Activated naive CD8-positive, alpha-beta T cell (primary cell): ENCODE measurements at regions not wholly inside any gene's neighbourhood (a gene's known extent, or its start where the extent isn't known, plus 50 kb on each side); places are given as distances from the start of the nearest gene placed in this dataset.

ENCODE experiments used
- H3K27ac Mint-ChIP-seq: one replicate; pipeline ENCODE4 v1.8.0; 2021; ENCODE audit warnings: mixed read lengths
- H3K27me3 Mint-ChIP-seq: one replicate; pipeline ENCODE4 v1.8.0; 2021; ENCODE audit warnings: mixed read lengths
- H3K36me3 Mint-ChIP-seq: one replicate; pipeline ENCODE4 v1.8.0; 2021; ENCODE audit warnings: mixed read lengths
- H3K4me1 Mint-ChIP-seq: one replicate; pipeline ENCODE4 v1.8.0; 2021; ENCODE audit warnings: low read depth, mixed read lengths
- H3K4me3 Mint-ChIP-seq: one replicate; pipeline ENCODE4 v1.8.0; 2021; ENCODE audit warnings: mild to moderate bottlenecking, mixed read lengths
- H3K9me3 Mint-ChIP-seq: one replicate; pipeline ENCODE4 v1.8.0; 2021; ENCODE audit warnings: low read depth, mixed read lengths

- Mint-ChIP-seq H3K9me3 (peaks cover 17% of the 10 kb centered on the region), H3K27ac (no peak overlapping the region), H3K4me1 (no peaks in the 10 kb centered on the region), H3K4me3 (no peak overlapping the region), H3K27me3 (no peaks in the 10 kb centered on the region), H3K36me3 (no peaks in the 10 kb centered on the region)
Observed at GRCh38 chr12:65535946-65536345, 257.5 kb downstream of the MSRB3 start.

DNA sequence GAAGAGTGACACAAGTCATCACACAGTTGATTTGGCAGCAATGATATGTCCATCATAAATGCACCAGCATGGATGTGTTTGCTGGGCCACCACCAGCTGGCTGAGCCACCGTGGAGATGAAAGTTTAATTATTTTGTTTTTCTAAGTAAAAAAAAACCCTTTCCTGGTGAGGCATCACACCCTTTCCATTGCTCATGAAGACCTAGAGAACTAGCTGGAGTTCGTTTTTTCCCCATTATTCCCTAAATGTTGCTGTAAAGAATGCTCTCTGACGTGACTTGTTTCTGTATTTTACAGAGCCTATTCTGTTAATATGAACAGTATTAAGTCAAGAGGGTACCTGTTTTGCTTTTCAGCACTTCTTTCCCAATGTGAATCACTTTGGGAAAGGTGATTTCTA lies 257.9 kb downstream of the MSRB3 start:
- H3K27me3 Mint-ChIP-seq = no peaks in the 10 kb centered on the region
- no peak overlapping the region for H3K27ac Mint-ChIP-seq
- H3K4me3 Mint-ChIP-seq = no peak overlapping the region
- peaks cover 17% of the 10 kb centered on the region for H3K9me3 Mint-ChIP-seq
- no peaks in the 10 kb centered on the region for H3K36me3 Mint-ChIP-seq
- H3K4me1 Mint-ChIP-seq = no peaks in the 10 kb centered on the region

- H3K27me3 Mint-ChIP-seq = no peaks in the 10 kb centered on the region
- H3K27ac Mint-ChIP-seq = no peak overlapping the region
- peaks cover 17% of the 10 kb centered on the region for H3K9me3 Mint-ChIP-seq
- H3K36me3 Mint-ChIP-seq = no peaks in the 10 kb centered on the region
- H3K4me3 Mint-ChIP-seq = no peak overlapping the region
- H3K4me1 Mint-ChIP-seq = no peaks in the 10 kb centered on the region
Observed at GRCh38 chr12:65536876-65537681, 258.6 kb downstream of the MSRB3 start.

DNA sequence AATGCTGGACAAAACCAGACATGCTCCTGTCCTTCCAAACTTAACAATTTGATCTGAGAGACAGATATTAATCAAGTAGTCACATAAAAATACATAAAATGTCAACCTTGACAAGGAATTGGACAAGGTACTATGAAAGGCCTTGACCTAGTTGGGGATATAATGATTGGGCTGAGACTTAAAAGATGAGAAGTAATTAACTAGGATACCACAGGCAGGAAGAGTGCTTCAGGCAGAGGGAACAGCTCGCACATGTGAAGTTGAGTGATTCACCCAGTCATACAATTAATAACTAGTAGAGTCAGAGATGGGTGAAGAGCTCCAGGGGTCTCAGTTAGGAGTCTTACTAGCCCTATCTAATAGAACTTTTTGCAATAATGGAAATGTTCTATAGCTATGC lies 259.5 kb downstream of the MSRB3 start:
- Mint-ChIP-seq H3K27ac (no peak overlapping the region), H3K36me3 (no peaks in the 10 kb centered on the region), H3K9me3 (peaks cover 17% of the 10 kb centered on the region), H3K4me1 (no peaks in the 10 kb centered on the region), H3K4me3 (no peak overlapping the region), H3K27me3 (peaks cover under 1% of the 10 kb centered on the region)

GRCh38 chr12:65539023-65539422 lies 260.5 kb downstream of the MSRB3 start:
- Mint-ChIP-seq H3K27ac (no peak overlapping the region), H3K27me3 (peaks cover 3% of the 10 kb centered on the region), H3K4me3 (no peak overlapping the region), H3K9me3 (peaks cover 17% of the 10 kb centered on the region), H3K36me3 (no peaks in the 10 kb centered on the region), H3K4me1 (no peaks in the 10 kb centered on the region)

DNA sequence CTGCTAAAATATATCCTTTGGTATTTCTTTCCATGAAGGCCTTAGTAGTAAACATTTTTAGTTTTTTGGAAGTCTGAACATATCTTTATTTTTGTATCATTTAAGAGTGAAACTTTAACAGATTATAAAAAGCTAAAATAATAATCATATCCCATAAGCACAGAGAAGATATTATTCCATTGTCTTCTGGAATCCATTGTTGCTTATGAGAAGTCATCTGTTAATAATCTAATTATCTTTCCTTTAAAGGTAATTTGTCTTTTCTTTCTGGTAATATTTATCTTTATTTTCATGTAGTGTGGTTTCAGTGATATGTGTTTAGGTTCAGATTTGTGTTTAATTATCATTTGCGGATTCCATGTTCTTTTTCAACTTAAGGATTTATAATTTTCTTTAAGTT lies 261.7 kb downstream of the MSRB3 start:
- H3K27ac Mint-ChIP-seq = no peak overlapping the region
- no peaks in the 10 kb centered on the region for H3K36me3 Mint-ChIP-seq
- peaks cover 3% of the 10 kb centered on the region for H3K27me3 Mint-ChIP-seq
- no peaks in the 10 kb centered on the region for H3K4me1 Mint-ChIP-seq
- H3K9me3 Mint-ChIP-seq = peaks cover 17% of the 10 kb centered on the region
- H3K4me3 Mint-ChIP-seq = no peak overlapping the region

DNA sequence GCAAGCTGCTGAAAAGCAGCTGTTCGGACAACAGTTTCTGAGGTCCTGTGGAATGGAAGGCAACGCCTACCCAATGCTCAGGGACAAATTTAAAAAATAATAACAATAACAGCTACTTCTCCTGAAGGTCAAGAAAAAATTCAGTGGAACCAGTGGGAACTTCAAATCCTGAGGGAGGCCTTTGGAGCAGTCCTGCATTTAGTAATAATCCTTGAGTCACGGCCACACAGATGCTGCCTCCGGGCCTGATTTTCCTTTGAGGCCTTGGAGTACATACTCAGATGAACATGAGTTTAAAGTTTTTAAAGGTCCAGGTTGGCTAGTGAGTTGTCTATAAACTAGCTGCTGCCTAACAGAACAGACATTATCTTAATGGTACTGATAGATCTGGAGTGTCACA lies 268.0 kb downstream of the MSRB3 start:
- H3K4me3 Mint-ChIP-seq = no peak overlapping the region
- H3K4me1 Mint-ChIP-seq = no peaks in the 10 kb centered on the region
- H3K27me3 Mint-ChIP-seq = peaks cover 4% of the 10 kb centered on the region
- H3K9me3 Mint-ChIP-seq = no peaks in the 10 kb centered on the region
- H3K36me3 Mint-ChIP-seq = no peaks in the 10 kb centered on the region
- H3K27ac Mint-ChIP-seq = no peak overlapping the region

DNA sequence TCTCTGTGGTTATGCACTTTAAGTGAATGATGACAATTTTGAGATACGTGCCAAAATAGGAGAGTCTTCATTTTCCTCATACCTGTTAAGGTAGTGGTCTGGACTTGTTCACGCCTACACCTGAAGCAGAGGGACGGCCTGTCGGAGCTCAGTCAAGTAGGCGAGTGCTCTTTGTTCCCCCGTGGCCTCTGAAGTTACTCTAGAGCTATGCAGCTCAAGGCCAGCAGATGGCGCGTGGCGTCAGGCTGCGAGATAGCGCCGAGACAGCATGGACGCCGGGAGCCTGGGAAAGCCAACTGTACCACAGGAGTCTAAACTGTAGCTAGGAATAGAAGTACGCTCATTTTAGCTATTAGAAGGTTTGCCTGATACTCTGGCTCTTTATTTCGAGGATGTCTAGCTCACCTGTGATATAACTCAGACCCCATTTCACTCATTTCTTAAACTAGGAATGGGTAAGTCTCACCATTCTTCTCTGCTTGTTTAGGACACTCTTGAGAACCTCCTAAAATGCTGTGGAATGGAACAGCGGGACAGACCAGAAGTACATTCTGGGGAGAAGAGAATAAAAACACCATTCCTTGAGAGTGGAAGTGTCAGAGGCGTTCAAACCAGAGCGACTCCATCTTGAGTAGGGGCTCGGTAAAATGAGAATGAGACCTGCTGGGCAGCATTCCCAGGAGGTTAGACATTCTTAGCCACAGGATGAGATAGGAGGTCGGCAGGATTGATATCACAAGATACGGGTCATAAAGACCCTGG lies 267.4 kb upstream of the HMGA2 start:
- Mint-ChIP-seq H3K27me3 (peaks cover 11% of the 10 kb centered on the region), H3K36me3 (no peaks in the 10 kb centered on the region), H3K9me3 (no peaks in the 10 kb centered on the region), H3K4me1 (peaks cover 5% of the 10 kb centered on the region), H3K4me3 (no peak overlapping the region), H3K27ac (no peak overlapping the region)

- Mint-ChIP-seq H3K4me3 (no peak overlapping the region), H3K36me3 (no peaks in the 10 kb centered on the region), H3K27ac (no peak overlapping the region), H3K9me3 (no peaks in the 10 kb centered on the region), H3K27me3 (peaks cover 15% of the 10 kb centered on the region), H3K4me1 (peaks cover 5% of the 10 kb centered on the region)
Observed at GRCh38 chr12:65557438-65558181, 266.7 kb upstream of the HMGA2 start.

GRCh38 chr12:65560286-65560685 lies 264.0 kb upstream of the HMGA2 start:
- Mint-ChIP-seq H3K4me1 (peaks cover 5% of the 10 kb centered on the region), H3K27me3 (peaks cover 23% of the 10 kb centered on the region), H3K36me3 (no peaks in the 10 kb centered on the region), H3K4me3 (no peak overlapping the region), H3K9me3 (no peaks in the 10 kb centered on the region), H3K27ac (no peak overlapping the region)

- no peaks in the 10 kb centered on the region for H3K36me3 Mint-ChIP-seq
- no peaks in the 10 kb centered on the region for H3K4me1 Mint-ChIP-seq
- peaks cover 22% of the 10 kb centered on the region for H3K27me3 Mint-ChIP-seq
- H3K9me3 Mint-ChIP-seq = no peaks in the 10 kb centered on the region
- H3K27ac Mint-ChIP-seq = no peak overlapping the region
- no peak overlapping the region for H3K4me3 Mint-ChIP-seq
Observed at GRCh38 chr12:65561798-65562382, 262.4 kb upstream of the HMGA2 start.

- H3K27ac Mint-ChIP-seq = no peak overlapping the region
- H3K9me3 Mint-ChIP-seq = no peaks in the 10 kb centered on the region
- no peak overlapping the region for H3K4me3 Mint-ChIP-seq
- no peaks in the 10 kb centered on the region for H3K36me3 Mint-ChIP-seq
- no peaks in the 10 kb centered on the region for H3K4me1 Mint-ChIP-seq
- peaks cover 27% of the 10 kb centered on the region for H3K27me3 Mint-ChIP-seq
Observed at GRCh38 chr12:65565601-65566560, 258.4 kb upstream of the HMGA2 start.

GRCh38 chr12:65566751-65567150 lies 257.5 kb upstream of the HMGA2 start:
- Mint-ChIP-seq H3K4me1 (no peaks in the 10 kb centered on the region), H3K27me3 (peaks cover 27% of the 10 kb centered on the region)

GRCh38 chr12:65567820-65568219 lies 256.5 kb upstream of the HMGA2 start:
- Mint-ChIP-seq H3K4me3 (no peak overlapping the region), H3K27ac (no peak overlapping the region), H3K36me3 (no peaks in the 10 kb centered on the region), H3K27me3 (peaks cover 23% of the 10 kb centered on the region), H3K4me1 (no peaks in the 10 kb centered on the region), H3K9me3 (no peaks in the 10 kb centered on the region)

More at GRCh38 chr12:65566751-65567150, 257.5 kb upstream of the HMGA2 start:
- Mint-ChIP-seq H3K4me3 (no peak overlapping the region), H3K27ac (no peak overlapping the region), H3K9me3 (no peaks in the 10 kb centered on the region), H3K36me3 (no peaks in the 10 kb centered on the region)
